ENCODE measurements at regions not wholly inside any gene's neighbourhood (a gene's known extent, or its start where the extent isn't known, plus 50 kb on each side); places are given as distances from the start of the nearest gene placed in this dataset.

DNA sequence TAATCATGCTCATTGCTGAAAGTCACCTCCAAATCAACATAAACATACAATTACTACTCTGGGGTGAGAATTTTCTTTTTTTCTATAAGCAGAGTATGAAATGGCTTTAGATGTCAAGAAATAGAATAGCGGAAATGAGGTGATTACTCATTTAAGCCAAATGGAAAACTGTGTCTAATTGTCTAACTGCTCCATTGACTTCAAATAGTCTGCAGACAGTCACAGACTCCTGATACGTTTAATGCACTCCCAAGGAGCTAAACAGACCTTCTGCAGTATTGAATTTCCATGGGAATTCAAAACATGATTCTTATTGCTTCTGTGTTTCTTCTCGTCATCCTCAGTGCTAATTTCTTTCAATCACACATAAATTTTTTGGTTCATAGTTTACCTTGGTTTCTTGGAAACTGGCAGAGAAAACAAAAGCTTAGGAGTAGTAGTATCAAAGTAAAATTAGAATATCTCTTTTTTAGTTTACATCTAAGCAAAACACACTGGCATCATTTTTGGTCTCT is 865.2 kb upstream of the SLC10A2 start:
- no peak for TF ChIP-seq YY1 (IDR thresholded peaks at IDR 0.05; ENCODE audit: insufficient read depth, insufficient read length)
- TF ChIP-seq SUZ12 (IDR thresholded peaks at IDR 0.05; ENCODE audit: extremely low read depth, insufficient read depth, insufficient read length), result no peak
